GM12892 (cell line): ENCODE measurements at regions not wholly inside any gene's neighbourhood (a gene's known extent, or its start where the extent isn't known, plus 50 kb on each side); places are given as distances from the start of the nearest gene placed in this dataset.

ENCODE experiments used
- POLR2A ChIP-seq: IDR thresholded peaks from 2 replicates; pipeline ENCODE4 v1.6.1; 2011; ENCODE audit warnings: low read depth, low read length, control low read depth
- POLR2AphosphoS5 ChIP-seq: IDR thresholded peaks from 2 replicates; pipeline ENCODE4 v1.6.1; 2011; ENCODE audit warnings: low read depth, low read length, control low read depth
- TAF1 ChIP-seq: IDR thresholded peaks from 2 replicates; pipeline ENCODE4 v1.6.1; 2011; ENCODE audit warnings: low read depth, mild to moderate bottlenecking, control low read depth, low read length, borderline replicate concordance

DNA sequence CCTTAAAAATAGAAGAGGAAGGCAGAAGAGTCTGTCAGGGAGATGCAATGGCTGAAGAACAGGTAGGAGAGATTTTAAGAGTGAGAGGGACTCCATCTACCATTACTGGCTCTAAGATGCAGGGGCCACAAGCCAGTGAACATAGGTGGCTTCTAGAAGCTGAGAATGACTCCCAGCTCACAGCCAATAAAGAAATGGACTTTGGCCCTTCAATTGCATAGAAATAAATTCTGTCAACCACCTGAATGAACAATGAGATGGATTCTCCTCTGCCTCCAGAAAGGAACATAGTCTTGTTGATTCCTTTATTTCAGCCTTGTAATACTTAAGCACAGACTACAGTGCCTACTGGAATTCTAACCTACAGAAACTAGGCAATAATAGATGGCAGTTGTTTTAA is 603.3 kb upstream of the NXPH2 start:
- TF ChIP-seq POLR2A (no peak), POLR2AphosphoS5 (no peak), TAF1 (no peak)
